Ramos (cell line): ENCODE measurements at regions not wholly inside any gene's neighbourhood (a gene's known extent, or its start where the extent isn't known, plus 50 kb on each side); places are given as distances from the start of the nearest gene placed in this dataset.
"Not testable (repeated sequence)": the region's sequence is repeated elsewhere in the genome, so short reads cannot be mapped to it uniquely, and the experiment has no call there.

ENCODE experiments used
- in situ Hi-C: fragments of 300-500 bp; cut with MboI; formaldehyde crosslinking; loops from one replicate; pipeline ENCODE4 v1.14.3; 2022; ENCODE audit warnings: low sequenced_read_pairs; ENCODE audit not compliant: unreplicated experiment

DNA sequence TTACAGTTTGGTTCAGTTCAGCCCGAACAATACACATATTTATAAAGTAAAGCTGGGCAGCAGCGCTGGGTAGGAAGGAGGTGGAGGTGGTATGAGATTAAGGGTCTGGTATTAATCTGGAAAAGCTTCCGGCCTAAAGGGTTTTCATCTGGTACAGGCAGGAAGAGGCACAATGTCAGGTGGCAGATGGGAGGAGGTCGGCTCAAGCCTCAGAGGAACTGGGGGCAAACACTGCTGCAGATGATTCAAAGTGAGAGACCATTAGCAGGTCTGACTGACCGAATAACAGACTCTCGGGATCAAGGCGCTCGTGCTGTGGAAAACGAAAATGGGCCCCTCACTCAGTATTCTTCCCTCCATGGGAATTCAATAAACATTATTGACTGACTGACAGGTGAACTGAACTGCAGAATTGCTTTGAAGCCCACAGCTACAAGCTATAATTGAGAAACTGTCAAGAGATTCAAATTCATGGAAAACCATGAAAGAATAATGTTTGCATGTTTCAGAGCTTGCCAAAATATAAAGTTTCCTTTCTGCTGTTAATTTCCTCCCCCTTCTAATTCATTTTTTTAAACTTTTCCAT is 75.3 kb downstream of the TMEM167A start:
- in situ Hi-C loops, result no loop called here

DNA sequence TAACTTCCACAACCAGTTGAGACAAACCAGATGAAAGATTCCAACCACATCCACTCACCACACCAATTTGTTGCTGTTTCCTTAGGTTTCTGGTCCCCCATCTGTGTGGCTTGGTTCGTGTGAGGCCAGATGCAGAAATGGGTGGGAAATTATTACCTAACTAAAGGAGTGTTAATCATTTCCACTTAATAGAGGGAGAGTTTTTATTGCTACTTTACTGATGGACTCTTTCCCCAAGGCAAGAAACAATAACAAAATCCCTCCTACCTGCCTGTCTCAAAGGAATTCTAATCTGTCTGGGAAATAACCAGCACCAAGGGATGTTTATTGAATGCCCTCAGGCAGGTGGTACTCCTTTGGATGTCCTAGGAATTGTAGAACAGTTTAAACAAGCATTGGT is 76.3 kb downstream of the TMEM167A start:
- in situ Hi-C loops, result no loop called here

DNA sequence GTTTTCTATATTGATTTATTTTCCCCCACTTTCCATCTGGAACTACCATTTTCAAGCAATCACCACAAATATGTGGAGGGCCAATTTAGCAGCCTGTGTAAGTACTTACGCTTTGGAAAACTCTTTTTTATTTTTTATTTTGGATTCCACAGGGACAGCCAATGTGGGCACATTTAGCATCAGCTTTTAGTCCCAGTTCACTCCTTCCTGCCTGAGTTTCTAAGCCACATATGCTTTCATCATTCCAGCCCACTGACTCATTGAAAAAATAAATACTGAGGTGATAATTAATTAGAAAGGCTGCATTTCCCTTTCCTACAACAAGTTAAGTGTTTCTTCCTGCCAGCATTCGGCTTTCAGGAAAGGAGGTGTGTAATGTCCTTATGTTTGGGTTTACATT is 76.8 kb downstream of the TMEM167A start:
- in situ Hi-C loops, result no loop called here

DNA sequence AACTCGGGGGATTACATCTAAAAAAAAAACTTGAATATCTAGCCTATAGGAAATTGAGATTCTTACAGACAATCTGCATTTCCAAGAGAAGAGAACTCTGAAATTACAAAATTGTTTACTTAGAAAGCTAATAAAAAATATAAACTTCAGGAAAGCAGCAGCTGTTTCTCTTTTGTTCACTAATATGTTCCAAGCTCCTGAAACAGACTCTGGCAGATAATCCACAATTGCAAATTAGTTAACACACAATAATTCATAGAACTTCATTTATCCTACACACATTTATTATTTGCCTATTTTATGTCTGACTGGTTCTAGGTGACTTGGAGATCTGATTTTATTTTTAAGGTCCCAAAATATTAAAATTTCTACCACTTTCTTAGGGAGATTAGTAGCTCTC is 83.8 kb downstream of the TMEM167A start:
- in situ Hi-C loops, result no loop called here

DNA sequence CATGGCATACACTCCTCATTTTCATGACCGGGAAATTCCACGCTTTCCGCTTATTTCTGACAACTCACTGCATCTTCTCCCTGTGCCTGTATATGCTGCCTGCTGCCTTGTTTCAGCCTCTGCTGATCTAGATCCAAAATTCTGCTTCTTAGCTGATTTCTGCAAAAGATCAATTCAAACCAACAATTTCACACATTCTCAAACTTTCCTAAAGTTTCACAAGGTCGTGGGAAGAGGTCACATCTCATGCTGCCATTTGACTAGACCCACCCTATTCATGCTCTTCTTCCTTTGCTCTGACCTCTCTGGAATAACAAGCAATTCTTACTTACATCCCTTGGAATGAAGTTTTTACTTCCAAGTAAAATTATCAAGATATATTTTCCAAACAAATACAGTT is 84.5 kb downstream of the TMEM167A start:
- in situ Hi-C loops, result no loop called here

DNA sequence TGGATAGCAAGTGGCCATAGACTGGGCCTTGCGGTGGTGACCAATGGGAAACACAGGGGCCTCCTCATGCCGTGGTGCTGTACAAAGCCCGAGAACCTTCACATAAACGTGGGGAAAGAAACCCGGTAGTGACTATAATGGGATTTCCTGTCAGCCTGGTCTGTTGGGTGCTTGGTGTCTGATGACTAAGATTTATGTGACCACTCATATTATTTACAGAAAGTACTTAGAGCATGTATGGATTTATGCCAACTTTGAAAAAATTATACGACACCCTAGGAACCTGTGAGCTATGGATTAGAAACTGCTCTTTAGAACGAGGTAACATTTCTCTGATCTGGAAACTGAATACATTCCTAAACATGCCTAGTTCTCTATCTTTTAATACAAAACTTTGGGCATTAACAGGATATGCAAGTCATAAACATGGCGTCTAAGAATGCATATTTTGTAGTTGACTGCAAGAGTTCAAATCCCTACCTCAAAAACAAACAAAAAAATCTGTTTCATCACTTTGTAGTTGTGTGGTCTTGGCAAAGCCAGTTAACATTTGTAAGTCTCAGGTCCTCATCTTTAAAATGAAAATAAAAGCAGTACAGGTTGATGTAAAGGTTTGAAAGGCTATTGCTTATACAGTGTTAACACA is 85.4 kb downstream of the TMEM167A start:
- in situ Hi-C loops, result no loop called here

DNA sequence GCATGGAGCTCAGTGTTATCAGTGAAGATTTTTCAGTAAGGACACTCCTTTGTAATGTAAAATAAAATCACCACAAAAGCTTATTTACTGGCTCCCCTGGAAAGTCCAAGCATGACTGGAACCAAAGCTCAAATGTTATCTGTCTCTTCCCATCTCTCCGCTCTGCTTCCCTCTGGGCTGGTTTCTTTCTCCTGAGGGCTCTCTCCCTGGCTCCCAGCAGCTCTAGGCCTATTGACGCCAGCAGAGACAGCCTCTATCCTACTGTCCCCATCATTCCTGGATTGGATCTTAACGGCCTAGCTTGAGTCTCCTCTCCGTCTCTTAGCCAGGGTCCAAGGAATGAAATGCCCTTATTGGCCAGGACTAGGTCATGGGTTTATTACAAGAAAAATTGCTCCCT is 86.1 kb downstream of the TMEM167A start:
- in situ Hi-C loops, result no loop called here

DNA sequence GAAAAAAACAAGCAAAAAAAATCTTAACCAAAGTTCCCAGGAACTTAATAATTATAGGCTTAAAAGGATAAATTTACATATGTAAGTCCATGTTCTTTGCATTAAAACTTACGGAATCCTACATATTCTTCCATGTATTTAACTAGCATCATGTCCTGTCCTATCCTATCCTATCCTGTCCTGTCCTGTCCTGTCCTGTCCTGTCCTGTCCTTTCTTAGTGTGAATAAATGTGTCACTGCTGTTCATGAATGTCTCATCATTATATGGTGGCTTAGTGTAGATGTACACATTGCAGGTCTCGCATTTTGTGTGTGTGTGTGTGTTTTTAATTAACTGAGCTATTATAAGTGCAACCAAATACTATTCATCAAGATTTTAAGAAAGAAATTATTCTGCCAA is 90.0 kb downstream of the TMEM167A start:
- in situ Hi-C loops, result no loop called here

DNA sequence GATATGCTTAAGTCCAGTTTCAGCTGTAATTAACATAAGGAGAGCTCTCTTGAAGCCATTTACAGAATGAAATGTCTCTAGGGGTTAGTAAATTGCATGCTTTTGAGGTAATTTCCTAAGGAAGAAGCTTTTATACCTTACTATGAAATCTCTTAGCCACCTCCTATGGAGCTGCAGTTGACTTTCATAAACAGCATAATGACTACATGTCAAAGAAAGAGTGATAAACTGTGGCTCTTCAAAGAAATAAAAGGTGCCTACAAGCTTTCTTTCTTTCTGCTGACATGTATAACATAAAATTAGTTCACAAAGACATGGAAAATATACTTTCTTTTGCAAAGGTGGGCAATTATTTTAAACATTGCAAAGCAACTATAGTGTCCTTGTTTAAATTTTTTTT is 90.8 kb downstream of the TMEM167A start:
- in situ Hi-C loops, result no loop called here

DNA sequence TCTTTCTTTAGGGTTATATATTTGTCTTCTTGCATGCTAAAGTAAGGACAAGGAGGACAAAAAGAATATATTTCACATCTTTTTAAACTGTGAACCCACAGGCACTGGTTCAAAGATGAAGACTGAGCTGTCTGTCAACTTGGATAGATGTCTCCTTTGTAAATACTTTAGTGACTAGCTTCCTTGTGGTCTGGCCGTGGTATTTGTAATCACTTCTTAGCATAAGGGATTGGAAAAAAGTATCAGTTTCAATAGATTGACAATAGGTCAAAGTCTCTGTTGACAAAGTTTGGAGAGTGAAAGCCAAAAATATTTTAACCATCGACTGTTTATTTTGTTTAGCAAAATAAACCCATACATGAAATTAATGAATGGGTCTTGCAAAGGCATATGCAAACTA is 91.4 kb downstream of the TMEM167A start:
- in situ Hi-C loops, result no loop called here

DNA sequence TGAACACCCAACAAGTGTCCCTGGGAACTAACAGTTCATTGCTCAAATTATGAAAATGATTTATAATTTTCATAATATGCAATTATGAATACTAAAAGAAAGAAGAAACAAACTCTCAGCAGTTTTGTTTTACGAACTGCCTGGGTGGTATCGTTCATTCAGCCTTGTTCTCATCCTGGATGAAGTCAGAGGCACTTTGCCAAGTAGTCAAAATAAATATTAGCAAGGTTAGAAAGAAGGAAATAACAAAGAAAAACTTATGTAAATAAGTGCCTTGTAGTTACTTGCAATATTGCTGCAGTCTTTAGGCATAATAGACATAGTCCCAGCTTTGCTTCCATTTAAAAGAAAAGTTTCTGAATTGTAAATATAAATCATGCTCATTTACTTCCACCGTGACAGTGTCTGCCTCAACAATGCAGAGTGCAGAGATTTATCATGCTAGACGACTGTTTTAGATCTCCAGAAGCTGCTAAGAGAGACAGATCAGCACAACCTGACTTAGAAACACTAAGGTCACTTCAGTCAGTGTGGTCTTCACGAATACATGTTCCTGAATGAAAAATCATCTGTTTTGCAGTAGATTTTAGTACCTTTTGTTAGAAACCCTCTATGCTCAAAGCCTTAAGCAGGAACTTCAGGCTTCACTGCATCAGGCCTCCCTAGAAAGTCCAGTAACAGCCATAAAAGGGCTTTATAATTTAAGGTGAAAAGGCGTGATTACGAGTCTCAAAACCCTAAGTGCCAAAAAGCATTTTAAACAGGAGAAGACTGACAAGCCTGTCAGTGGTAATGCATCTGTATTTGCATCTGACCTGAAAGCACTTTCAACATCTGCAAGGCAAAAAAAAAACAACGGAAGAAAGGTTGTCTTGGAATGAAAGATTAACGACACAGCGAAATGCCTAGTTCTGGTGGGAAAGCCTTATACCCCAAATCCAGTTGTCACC is 92.1 kb downstream of the TMEM167A start:
- in situ Hi-C loops, result no loop called here

DNA sequence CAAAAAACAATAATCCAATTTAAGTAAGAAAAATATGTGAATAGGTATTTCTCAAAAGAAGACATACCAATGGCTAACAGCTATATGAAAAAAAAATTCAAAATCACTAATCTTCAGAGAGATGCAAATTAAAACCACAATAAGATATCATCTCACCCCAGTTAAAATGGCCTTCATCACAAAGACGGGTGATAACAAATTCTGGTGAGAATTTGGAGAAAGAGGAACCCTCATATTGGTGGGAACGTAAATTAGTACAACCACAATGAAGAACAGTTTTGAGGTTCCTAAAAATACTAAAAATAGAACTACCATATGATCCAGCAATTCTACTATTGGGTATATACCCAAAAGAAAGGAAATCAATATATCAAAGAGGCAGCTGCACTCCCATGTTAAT is 94.3 kb downstream of the TMEM167A start:
- in situ Hi-C loops, result no loop called here

DNA sequence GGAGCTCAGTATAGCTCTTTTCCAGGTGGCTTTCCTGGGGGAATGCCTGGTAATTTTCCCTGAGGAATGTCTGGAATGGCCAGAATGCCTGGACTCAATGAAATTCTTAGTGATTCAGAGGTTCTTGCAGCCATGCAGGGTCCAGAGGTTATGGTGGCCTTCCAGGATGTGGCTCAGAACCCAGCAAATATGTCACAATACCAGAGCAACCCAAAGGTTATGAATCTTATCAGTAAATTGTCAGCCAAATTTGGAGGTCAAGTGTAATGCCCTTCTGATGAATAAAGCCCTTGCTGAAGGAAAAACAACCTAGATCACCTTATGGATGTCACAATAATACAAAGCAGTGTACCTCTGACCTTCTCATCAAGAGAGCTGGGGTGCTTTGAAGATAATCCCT is 100.3 kb downstream of the TMEM167A start:
- in situ Hi-C loops, result not testable (repeated sequence)

DNA sequence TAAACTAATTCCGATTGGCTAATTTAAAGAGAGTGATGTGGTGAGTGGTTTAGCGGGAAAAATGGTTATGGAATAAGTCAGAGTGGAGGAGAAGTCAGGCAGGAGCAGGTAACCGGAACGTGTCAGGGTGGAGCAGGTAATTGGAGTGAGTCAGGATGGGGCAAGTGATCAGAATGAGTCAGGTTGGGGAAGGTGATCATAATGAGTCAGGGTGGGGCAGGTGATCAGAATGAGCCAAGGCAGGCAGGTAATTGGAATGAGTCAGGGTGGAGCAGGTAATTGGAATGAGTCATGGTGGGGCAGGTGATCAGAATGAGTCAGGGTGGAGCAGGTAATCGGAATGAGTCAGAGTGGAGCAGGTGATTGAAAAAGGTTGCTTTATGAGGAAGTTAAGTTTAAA is 101.4 kb downstream of the TMEM167A start:
- in situ Hi-C loops, result no loop called here

DNA sequence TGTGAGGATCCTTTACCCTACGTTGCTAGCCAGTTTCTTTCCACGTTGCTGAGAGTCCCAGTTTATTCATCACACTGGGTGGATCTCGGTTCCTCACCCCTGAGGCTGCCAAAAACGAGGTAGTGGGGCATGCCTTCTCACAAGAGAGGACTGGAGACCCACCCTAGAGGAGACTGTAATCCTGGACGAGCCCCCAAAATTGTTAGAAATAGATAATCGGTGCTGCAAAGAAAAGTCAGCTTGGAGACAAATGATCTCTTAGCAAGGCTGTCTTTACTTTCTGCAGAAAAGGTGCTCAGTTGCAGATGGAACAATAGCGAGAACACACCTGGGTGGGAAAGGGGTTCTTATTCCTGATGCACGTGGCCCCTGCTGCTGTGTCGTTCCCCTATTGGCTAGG is 101.8 kb downstream of the TMEM167A start:
- in situ Hi-C loops, result no loop called here

DNA sequence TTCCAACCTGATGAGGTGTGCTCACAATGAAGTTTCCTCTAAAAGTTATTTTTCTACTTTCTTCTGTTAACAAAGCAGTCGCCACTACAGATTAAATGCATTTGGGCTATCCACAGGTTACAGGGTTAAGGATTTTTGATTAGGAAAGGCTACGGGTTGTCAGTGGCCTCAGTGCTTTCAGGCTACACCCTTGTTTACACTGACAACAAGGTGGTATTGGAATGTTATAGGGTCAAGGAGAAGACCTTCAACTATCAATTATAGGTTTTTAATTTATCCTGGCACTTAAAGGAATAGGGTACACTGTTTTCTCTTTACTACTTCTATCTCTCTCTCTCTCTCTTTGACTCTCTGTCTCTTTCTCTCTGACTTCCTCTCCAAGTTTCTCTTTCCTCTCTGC is 102.8 kb downstream of the TMEM167A start:
- in situ Hi-C loops, result not testable (repeated sequence)

DNA sequence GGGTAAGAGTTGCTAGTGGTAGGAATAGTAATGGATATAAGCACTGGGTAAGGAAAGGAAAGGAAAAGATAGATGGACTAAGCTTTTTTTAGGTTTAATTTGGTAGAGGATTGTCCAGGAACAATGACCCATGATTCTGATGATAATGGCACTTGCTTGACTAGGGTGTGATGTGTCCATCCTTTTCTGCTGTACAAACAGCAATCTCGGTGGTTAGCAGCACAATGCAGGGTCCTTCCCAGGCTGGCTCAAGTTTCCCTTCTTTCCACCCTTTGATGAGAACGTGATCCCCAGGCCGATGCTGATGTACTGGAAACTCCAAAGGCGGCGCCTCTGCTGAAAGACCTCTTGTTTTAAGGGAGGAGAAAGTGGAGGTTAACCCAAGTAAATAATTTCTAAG is 105.3 kb downstream of the TMEM167A start:
- in situ Hi-C loops, result no loop called here

DNA sequence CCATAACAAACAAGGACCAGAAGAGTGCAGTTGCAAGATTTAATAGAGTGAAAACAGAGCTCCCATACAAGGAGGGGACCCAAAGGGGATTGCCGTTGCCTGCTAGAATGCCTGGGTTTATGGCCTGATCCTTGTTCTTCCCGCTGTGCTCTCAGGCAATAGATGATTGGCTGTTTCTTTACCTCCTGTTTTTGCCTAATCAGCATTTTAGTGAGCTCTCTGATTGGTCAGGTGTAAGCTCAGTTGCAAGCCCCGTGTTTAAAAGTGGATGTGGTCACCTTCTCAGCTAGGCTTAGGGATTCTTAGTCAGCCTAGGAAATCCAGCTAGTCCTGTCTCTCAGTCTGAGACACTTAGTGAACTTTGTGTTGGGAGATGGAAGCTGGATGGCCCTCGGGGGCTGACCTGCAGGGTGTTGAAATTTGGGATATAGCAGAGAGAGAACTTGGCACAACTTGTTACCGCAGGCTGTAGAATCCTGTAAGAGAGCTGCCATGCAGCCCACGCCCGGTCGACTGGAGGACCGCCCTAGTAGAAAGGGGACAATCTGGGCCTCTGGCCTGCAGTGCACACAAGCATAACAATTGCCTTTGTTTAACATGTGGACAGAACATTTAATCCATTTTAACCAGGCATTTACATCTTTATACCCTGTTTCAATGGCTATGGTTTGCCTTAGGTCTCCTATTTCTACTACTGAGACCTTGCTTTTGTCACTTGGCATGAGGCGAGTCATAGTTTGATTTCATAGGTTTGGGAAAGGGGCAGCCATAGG is 106.0 kb downstream of the TMEM167A start:
- in situ Hi-C loops, result not testable (repeated sequence)

DNA sequence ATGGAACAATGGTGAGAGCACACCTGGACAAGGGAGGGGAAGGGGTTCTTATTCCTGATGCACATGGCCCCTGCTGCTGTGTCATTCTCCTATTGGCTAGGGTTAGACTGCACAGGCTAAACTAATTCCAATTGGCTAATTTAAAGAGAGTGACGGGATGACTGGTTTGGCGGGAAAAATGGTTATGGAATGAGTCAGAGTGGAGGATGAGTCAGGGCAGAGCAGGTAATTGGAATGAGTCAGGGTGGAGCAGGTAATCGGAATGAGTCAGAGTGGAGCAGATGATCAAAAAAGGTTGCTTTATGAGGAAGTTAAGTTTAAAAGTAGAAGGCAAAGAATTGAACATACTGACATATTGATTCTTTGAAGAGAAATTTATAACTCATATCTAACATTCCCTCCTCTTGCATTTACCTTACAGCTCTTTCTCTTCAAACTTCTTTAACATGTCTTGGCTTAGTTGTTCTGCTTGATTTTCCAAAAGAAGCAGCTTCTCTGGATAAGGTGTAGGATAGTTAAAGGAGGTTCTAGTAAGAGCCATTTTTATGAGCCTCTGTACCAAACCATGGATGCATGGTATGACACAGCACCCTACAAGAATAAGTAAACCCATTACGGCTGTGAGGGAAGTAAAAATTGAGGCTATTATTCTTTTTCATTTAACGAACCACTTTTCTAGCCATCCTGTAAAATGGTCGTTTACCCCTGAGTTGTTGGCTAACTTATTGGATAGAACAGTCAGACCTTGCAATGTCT is 107.8 kb downstream of the TMEM167A start:
- in situ Hi-C loops, result not testable (repeated sequence)

DNA sequence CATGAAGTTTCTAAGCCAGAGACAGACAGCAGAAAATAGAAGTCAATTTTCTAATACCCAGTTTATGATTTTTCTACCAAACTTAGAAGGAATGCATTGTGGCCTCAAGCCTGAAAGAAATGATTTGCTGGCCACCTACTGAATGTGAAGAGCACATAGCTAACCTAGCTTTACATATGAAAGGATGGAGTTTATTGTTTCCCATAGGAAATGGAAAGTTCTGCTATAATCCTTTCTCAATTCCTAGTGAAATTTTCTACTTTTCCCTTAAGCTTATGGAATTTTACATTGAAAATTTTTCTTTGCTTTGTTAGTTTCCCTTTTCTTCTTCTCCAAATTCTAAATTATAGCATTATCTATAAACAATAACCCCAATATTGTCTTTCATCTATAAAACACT is 110.1 kb downstream of the TMEM167A start:
- in situ Hi-C loops, result no loop called here
